ENCODE measurements at regions not wholly inside any gene's neighbourhood (a gene's known extent, or its start where the extent isn't known, plus 50 kb on each side); places are given as distances from the start of the nearest gene placed in this dataset.

- DNase-seq (ENCODE audit: low read depth), result no peak
- H3K4me3 ChIP-seq (ENCODE audit: low read depth, low read length), result no peak overlapping the region
- TF ChIP-seq CTCF (IDR thresholded peaks at IDR 0.05; ENCODE audit: insufficient read depth, low read length), result no peak
These were observed 223.3 kb downstream of the BCAT1 start for GRCh38 chr12:24725616-24726015.

GRCh38 chr12:24724814-24725213 lies 224.1 kb downstream of the BCAT1 start:
- TF ChIP-seq CTCF (IDR thresholded peaks at IDR 0.05; ENCODE audit: insufficient read depth, low read length), result no peak
- DNase-seq (ENCODE audit: low read depth), result no peak
- no peak overlapping the region for H3K4me3 ChIP-seq (ENCODE audit: low read depth, low read length)

GRCh38 chr12:24723759-24724158 lies 225.1 kb downstream of the BCAT1 start:
- H3K4me3 ChIP-seq (ENCODE audit: low read depth, low read length), result no peak overlapping the region
- DNase-seq (ENCODE audit: low read depth), result no peak
- no peak for TF ChIP-seq CTCF (IDR thresholded peaks at IDR 0.05; ENCODE audit: insufficient read depth, low read length)

- TF ChIP-seq CTCF (IDR thresholded peaks at IDR 0.05; ENCODE audit: insufficient read depth, low read length), result no peak
- DNase-seq (ENCODE audit: low read depth), result no peak
- no peak overlapping the region for H3K4me3 ChIP-seq (ENCODE audit: low read depth, low read length)
These were observed 227.7 kb downstream of the BCAT1 start for GRCh38 chr12:24721191-24721590.

- DNase-seq (ENCODE audit: low read depth), result peak; percentile 38
- TF ChIP-seq CTCF (IDR thresholded peaks at IDR 0.05; ENCODE audit: insufficient read depth, low read length), result no peak
- H3K4me3 ChIP-seq (ENCODE audit: low read depth, low read length), result no peak overlapping the region
These were observed 229.6 kb downstream of the BCAT1 start for GRCh38 chr12:24719293-24719721.

GRCh38 chr12:24718617-24719016 lies 230.3 kb downstream of the BCAT1 start:
- no peak overlapping the region for H3K4me3 ChIP-seq (ENCODE audit: low read depth, low read length)
- DNase-seq (ENCODE audit: low read depth), result no peak
- TF ChIP-seq CTCF (IDR thresholded peaks at IDR 0.05; ENCODE audit: insufficient read depth, low read length), result no peak

GRCh38 chr12:24714237-24714636 lies 234.7 kb downstream of the BCAT1 start:
- no peak for TF ChIP-seq CTCF (IDR thresholded peaks at IDR 0.05; ENCODE audit: insufficient read depth, low read length)
- H3K4me3 ChIP-seq (ENCODE audit: low read depth, low read length), result no peak overlapping the region
- no peak for DNase-seq (ENCODE audit: low read depth)

Measured in fibroblast of the aortic adventitia (primary cell).